DND-41 (cell line): ENCODE measurements at regions not wholly inside any gene's neighbourhood (a gene's known extent, or its start where the extent isn't known, plus 50 kb on each side); places are given as distances from the start of the nearest gene placed in this dataset.
"Not testable (repeated sequence)": the region's sequence is repeated elsewhere in the genome, so short reads cannot be mapped to it uniquely, and the experiment has no call there.

Source experiments
- CTCF ChIP-seq: IDR thresholded peaks from 2 replicates; pipeline ENCODE4 v1.5.1; 2012; ENCODE audit warnings: borderline replicate concordance, low read length, moderate library complexity, mild to moderate bottlenecking; ENCODE audit not compliant: poor library complexity, severe bottlenecking; ENCODE audit errors: extremely low read depth
- EZH2 ChIP-seq: IDR thresholded peaks from 3 replicates; pipeline ENCODE4 v1.6.1; 2012; ENCODE audit warnings: borderline replicate concordance, low read depth, mild to moderate bottlenecking, moderate library complexity, low read length, inconsistent platforms; ENCODE audit not compliant: severe bottlenecking

DNA sequence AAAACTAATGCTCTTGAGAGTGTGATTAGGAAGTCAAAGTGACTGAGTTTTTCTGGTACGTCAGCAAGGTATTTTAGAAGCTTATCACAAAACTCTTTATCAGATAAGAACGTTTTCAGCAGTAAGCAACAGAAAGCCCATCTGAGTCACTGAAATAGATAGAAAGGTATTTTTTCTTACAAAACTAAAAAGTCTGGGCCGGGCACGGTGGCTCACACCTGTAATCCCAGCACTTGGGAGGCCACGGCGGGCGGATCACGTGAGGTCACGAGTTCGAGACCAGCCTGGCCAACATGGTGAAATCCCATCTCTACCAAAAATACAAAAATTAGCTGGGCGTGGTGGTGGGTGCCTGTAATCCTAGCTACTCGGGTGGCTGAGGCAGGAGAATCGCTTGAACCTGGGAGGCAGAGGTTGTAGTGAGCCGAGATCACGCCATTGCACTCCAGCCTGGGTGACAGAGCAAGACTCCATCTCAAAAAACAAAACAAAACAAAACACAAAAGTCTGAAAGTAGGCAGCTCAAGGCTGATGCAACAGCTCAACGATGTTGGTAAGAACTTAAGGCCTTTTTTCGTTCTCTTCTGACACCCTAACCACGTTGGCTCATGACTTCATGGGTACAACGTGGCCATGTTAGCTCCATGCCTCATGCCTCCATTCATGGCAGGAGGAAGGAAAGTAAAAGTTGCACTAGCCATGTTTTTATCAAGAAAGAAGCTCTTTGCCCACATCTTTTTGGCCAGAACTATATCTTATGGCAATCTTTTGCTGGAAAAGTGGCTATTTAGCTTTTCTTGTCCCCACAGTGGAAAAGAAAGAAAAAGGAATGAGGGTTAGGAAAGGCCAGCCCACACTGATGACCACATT, 129.6 kb downstream of the MAP3K7 start:
- not testable (repeated sequence) for TF ChIP-seq CTCF, EZH2
